CD4-positive, alpha-beta T cell treated with Interleukin-12 subunit alpha and Interleukin-12 subunit beta, for 1 hour (primary cell): ENCODE measurements at regions not wholly inside any gene's neighbourhood (a gene's known extent, or its start where the extent isn't known, plus 50 kb on each side); places are given as distances from the start of the nearest gene placed in this dataset.

Experiments
- DNase-seq: peaks from one replicate; pipeline ENCODE4 v3.0.0-alpha.2; 2020

DNA sequence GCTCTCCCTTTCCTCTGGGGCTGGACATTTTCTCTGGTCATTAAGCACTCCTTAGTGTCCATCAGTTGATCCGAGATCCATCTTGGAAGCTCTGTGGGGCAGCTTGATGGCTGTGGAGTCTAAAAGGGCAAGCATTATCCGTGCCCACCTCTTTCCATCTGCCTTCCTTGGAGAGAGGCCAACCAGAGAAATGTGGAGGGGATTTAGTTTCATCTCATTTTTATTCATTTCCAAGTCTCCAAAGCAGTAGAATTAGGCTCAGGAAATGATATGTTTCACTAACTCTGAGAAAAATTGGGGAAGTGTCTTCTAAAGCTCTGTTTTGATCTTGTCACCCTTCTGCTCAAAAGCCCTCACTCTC, 95.9 kb upstream of the KLHL25 start:
- DNase-seq = no peak

DNA sequence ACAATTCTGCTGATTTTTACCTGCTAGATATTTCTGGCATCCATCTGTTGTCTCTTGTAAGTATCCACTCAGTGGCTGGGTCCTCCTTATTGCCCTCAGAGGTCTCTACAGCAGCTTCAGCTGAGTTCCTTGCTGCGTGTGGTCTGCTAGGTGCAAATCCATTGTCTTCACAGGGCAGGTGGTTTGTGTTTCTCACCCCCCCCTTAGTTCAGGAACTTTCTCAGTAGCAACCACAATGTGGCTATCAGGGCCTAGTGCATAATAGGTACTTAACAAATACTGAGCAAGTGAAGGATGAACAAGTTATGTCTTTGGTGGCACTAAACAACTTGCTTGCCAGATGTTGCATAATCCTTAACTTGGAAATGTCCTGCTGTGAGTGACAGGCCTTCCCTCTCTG, 96.7 kb upstream of the KLHL25 start:
- no peak for DNase-seq

DNA sequence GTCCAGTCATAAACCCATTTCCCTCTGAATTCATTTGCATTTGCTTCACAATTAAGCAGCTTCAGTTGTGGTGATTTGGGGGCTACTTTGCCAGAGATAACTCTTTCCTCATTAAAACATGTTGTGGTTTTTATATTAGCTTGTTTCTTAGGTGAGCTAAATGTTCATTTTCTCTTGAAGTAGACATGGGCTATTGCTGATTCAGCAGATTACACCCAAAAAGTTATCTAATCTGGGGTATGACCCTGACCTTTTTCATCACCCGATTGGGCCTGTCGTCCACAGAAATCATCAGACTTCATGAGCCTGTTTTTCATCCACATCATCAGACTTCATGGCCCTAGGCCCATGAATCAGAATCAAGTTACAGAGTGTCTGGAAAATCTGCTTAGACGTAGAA, 97.5 kb upstream of the KLHL25 start:
- no peak for DNase-seq

DNA sequence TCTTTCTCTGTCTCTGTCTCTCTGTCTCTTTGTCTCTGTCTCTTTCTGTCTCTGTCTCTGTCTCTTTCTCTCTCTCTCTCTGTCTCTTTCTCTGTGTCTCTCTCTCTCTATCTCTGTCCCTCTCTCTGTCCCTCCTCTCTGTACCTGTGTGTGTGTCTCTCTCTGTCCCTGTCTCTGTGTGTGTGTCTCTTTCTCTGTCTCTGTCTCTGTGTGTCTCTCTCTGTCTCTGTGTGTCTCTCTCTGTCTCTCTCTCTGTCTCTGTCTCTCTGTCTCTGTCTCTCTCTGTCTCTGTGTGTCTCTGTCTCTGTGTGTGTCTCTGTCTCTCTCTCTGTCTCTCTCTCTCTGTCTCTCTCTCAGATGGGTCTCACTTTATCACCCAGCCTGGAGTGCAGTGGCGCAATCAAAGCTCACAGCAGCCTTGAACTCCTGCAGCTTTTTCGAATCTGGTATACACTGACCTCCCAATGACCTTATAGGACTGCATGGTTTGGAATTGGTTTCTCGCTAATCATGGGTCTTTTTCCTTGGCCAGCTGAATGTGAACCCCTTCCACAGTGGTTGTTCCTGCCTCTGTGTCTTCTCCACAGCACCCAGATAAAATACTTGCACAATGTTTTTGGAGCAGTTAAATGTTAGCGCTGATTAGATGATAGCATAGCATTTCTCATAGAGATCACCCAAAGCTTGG, 102.6 kb upstream of the KLHL25 start:
- no peak for DNase-seq

- no peak for DNase-seq
These were observed 103.4 kb upstream of the KLHL25 start for GRCh38 chr15:85897895-85898717.

DNA sequence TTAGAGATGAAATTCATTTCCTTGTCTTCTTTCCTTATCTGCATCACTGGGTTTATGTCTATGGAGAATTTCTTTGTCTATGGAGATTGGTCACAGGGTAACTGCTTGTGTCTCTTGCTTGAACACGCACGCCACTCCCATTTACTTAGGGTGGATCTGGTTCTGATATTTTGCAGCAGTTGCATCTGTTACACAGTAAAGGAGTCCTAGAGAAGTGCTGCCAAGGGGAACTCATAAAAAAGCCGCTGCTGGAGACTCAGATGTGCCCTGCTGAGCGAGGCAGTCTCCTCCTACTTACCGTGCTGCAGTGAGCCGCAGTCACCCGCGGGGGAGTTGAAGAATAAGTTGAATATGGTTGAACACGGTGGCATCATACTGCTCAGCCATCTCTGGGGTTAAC, 105.2 kb upstream of the KLHL25 start:
- DNase-seq = no peak

DNA sequence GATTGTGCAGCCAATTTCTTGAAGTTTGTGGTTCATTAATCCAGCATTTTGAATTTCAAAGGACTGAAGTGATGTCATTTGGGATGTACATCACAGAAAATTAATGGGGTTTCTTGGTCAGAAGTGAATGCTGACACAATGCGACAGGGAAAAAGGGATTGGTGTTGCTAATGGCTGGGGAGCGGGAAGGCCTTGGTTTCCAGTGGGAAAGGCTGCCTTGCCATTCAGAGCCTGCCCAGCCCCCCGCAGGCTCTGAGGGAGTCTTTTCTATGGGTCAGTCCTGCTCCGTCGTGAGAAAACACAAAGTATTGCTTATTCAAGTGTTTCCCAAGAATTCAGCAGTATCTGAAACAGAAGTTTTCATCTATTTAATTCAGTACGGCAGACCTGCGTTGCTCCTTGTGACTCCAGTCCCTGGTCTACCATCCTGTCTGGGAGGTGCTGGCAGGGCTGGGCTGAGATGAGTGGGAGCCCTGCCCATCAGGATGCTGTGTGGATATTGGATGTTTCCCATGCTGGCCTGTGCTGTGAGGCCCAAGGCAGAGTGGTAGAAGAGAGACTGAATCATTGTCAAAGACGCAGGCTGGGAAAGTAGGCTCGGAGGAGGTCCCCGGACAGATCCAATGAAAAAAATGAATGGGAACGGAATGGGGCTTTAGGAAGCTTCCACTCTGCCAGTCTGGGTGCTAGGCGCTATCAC, 111.2 kb upstream of the KLHL25 start:
- DNase-seq = no peak

DNA sequence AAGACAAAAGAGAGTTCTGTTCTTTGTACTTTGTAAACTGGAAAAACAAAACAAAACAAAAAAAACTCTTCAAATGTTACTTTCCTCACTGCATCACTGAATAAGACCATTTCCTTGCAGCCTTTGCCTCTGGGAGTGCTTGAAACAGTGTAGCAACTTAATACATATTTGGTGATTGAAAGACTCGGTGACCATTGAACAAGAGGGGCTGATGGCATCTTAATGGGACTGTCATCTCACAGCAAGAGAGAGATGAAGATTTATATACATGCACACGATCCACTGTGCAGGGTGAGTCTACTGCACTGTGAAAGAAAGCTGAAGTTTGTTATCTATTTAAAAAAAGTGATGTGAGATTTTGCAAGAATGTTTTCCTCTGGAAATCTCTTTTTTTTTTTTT, 111.9 kb upstream of the KLHL25 start:
- no peak for DNase-seq

- DNase-seq = no peak
These were observed 116.1 kb upstream of the KLHL25 start for GRCh38 chr15:85910834-85911233.

- no peak for DNase-seq
These were observed 118.7 kb upstream of the KLHL25 start for GRCh38 chr15:85913461-85913860.

DNA sequence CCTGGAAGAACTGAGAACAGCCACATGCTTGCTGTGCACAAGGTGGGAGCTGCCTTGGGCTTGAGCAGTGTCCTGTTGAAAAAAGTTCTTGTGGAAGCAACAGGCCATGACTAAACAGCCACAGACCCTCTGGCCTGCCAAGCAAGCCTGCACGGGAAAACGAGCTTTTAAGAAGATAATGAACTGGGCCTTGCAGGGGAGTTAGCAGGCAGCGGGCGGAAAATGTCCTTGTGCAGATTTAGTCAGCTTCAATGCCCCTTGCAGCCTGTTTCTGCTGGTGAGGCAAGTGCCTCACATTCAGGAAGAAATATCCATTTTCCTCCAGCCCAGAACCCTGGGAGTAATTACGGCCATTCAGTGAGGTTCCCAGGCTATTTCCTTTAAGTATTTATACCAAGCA, 126.2 kb upstream of the KLHL25 start:
- DNase-seq = no peak

- no peak for DNase-seq
These were observed 129.4 kb upstream of the KLHL25 start for GRCh38 chr15:85924088-85924487.

DNA sequence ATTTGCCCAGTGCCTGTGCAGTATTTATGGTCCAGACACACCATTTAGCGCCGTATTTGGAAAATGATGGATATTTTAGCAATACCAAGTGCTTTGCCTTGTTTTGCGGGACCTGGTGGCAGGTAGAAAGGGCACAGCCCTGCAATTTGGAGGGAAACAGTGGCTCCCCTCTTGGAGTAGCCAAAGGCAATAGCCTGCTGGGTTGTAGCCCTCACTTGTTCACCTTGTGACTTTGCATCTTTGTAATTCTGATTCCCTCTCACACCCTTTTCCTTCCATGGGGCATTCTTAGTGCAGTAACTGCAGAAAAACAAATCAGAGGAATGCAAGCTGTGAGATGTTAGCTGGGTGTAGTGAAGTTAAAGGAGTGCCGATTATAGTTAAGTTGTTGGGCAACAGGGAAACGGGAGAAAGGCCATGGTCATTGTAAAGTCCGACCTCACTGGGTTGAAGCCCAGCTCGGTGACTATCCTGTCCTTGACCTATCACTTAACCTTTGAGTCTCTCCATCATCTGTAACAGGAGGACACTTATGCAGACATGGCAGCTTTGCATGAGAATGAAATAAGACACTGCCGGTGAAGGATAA, 131.0 kb upstream of the KLHL25 start:
- no peak for DNase-seq

DNA sequence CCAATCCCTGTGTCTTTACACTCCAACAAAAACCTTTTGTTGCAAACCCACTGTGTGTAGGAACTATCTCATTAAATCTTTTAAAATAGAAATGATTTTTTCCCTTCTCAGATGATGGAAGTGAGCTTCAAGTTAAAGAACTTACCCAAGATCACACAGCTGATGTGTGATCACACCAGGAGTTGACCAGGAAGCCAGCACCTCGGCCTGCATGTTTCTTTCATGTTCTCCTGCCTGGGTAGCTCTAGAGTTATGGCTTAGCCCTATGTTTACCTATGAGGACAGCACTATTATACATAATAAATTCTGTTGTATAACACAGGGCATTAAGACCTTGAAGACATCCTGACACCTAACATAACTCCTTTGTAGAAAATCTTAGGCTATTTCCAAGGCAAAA, 132.1 kb upstream of the KLHL25 start:
- DNase-seq = no peak

- peak; percentile 11 for DNase-seq
These were observed 133.3 kb upstream of the KLHL25 start for GRCh38 chr15:85927931-85928537.

DNA sequence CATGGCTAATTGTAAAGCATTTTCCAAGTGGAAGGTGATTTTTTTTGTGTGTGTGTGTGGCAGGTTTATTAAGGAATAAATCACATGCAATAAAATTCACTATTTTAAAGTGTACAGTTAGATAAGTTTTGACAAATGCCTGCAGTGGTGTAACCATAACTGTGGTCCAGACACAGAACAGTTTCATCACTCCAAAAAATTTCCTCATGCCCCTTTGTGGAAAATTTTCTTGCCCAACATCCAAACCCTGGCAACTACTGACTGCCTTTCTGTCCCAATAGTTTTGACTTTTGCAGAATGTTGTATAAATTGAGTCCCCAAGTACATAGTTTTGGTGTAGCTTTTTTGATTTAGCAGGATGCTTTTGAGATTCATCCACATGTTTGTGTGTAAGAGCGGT, 135.1 kb upstream of the KLHL25 start:
- DNase-seq = no peak

- DNase-seq = no peak
These were observed 137.7 kb upstream of the KLHL25 start for GRCh38 chr15:85932391-85932790.

- DNase-seq = no peak
These were observed 140.0 kb upstream of the KLHL25 start for GRCh38 chr15:85934691-85935090.

DNA sequence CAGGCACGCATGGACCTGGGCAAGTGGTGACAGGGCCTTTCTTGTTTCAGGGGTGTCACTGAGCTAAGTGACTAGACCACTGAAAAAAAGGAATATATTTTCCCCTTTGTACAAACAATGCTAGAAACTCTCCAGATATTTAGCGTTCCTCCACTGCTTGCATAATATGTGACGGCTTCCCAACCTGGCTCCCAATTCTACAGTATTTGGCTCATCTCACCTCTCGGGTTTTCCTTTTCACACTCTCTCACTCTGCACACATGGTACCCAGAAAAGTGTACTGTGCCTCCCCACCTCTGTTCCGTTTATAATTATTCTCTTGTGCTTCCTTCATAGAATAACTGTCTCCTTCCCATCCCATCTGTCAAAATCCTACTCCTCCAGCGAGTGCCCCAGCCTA, 140.5 kb upstream of the KLHL25 start:
- DNase-seq = no peak

GRCh38 chr15:85937661-85938060, 142.0 kb upstream of the AGBL1 start:
- DNase-seq = no peak

DNA sequence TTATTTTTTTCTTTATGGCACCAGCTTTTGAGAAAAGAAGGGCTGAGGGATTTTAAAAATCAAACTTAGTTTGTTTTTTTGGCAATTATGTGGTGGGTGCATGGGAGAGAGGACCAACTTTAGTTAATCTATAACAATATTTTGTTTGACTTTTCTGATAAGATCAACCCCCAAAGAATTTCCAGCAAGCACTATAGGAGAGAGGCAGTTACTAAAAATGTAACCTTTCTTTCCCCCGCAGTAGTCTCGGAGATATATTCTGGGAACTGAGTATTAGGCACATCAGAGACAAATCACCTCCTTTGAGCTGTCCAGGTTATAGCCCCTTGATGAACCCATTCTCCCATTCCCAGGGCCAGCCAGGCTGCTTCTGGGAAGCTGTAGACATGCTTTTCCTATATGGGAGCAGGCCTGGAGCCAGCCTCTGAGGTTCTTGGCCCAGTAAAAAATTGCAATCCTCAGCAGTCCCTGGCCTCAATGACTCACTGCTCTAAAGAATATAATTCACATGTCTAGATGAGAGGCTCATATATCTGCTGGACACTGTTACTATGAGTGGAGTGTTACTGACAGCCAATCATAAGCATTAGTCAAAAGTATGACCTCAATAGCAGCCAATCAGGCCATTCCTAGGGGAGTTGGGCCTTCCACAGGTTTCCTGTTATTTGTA, 138.3 kb upstream of the AGBL1 start:
- no peak for DNase-seq

- no peak for DNase-seq
These were observed 137.0 kb upstream of the AGBL1 start for GRCh38 chr15:85942632-85943031.

- DNase-seq = no peak
These were observed 136.5 kb upstream of the AGBL1 start for GRCh38 chr15:85943151-85943550.
